Tibial nerve (tissue), 4 donors: ENCODE measurements at regions not wholly inside any gene's neighbourhood (a gene's known extent, or its start where the extent isn't known, plus 50 kb on each side); places are given as distances from the start of the nearest gene placed in this dataset.

ENCODE experiments used
- DNase-seq, 2 donors: peaks; one replicate each; pipeline ENCODE4 v3.0.0-alpha.2; 2019; ENCODE audit warnings: low spot score in 2 of 2
- H3K27ac ChIP-seq, 4 donors: fragments of 200-600 bp; sonication (generic) in 3 of 4; one replicate each; pipeline ENCODE4 v1.5.1; 2017 to 2019; ENCODE audit warnings: mild to moderate bottlenecking in 1 of 4
- H3K27me3 ChIP-seq, 2 donors: fragments of 200-600 bp; sonication (generic) in 1 of 2; one replicate each; pipeline versions ENCODE4 v1.5.1 to v1.6.0; 2017 to 2019
- H3K36me3 ChIP-seq, 3 donors: fragments of 200-600 bp; sonication (generic); one replicate each; pipeline ENCODE4 v1.5.1; 2018 to 2019
- H3K4me1 ChIP-seq, 4 donors: fragments of 200-600 bp; sonication (generic) in 3 of 4; one replicate each; pipeline ENCODE4 v1.5.1; 2017 to 2019
- H3K4me3 ChIP-seq, 4 donors: fragments of 200-600 bp; sonication (generic) in 3 of 4; one replicate each; pipeline ENCODE4 v1.5.1; 2017 to 2019; ENCODE audit warnings: mild to moderate bottlenecking in 1 of 4, moderate library complexity in 1 of 4
- H3K9me3 ChIP-seq, 4 donors: fragments of 200-600 bp; sonication (generic) in 3 of 4; one replicate each; pipeline ENCODE4 v1.5.1; 2017 to 2019
- CTCF ChIP-seq, 5 experiments: fragments of 200-600 bp in 3 of 5; fragments of 450-650 bp in 2 of 5; sonication (generic) in 3 of 5; IDR thresholded peaks; one replicate each; pipeline ENCODE4 v1.5.1; 2016 to 2019; ENCODE audit warnings: antibody characterized with exemption in 5 of 5, mild to moderate bottlenecking in 3 of 5, moderate library complexity in 2 of 5
- EP300 ChIP-seq, 2 donors: sonication (generic); formaldehyde crosslinking; IDR thresholded peaks; one replicate each; pipeline ENCODE4 v1.6.1; 2017; ENCODE audit warnings: antibody characterized with exemption in 2 of 2, mild to moderate bottlenecking in 1 of 2
- POLR2A ChIP-seq, 2 donors: fragments of 450-650 bp; IDR thresholded peaks; one replicate each; pipeline ENCODE4 v1.6.1; 2017; ENCODE audit warnings: antibody characterized with exemption in 2 of 2, mild to moderate bottlenecking in 2 of 2, moderate library complexity in 2 of 2
- WGBS, 2 donors: methylation state at CpG; one replicate each; pipeline ENCODE4 v1.1.5; 2018; 5-methylcytosine and 5-hydroxymethylcytosine counted together

- 85 to 92% methylated on average over 1 of the region's 1 CpG for WGBS, 2 donors
Observed at GRCh38 chr1:220385158-220385557, 112.9 kb upstream of the RAB3GAP2 start.

GRCh38 chr1:220382994-220383393 lies 110.7 kb upstream of the RAB3GAP2 start:
- no peak overlapping the region for H3K4me3 ChIP-seq
- H3K36me3 ChIP-seq, result no peaks in the 10 kb centered on the region
- no peak for DNase-seq
- 66 to 79% methylated on average over 4 of the region's 4 CpGs for WGBS, 2 donors
- H3K4me1 ChIP-seq, result no peaks in the 10 kb centered on the region
- H3K9me3 ChIP-seq, result peaks cover 0 to 20% (median 3%) of the 10 kb centered on the region in 4 donors
- TF ChIP-seq POLR2A (IDR thresholded peaks at IDR 0.05) (no peak), CTCF (IDR thresholded peaks at IDR 0.05) (no peak), EP300 (IDR thresholded peaks at IDR 0.05) (no peak)
- H3K27ac ChIP-seq, result no peak overlapping the region
- H3K27me3 ChIP-seq, result no peaks in the 10 kb centered on the region

More at GRCh38 chr1:220385158-220385557, 112.9 kb upstream of the RAB3GAP2 start:
- Histone ChIP-seq H3K4me3 (no peak overlapping the region), H3K27me3 (no peaks in the 10 kb centered on the region), H3K27ac (no peak overlapping the region), H3K4me1 (no peaks in the 10 kb centered on the region), H3K36me3 (no peaks in the 10 kb centered on the region), H3K9me3 (peaks cover 0 to 14% (median 3%) of the 10 kb centered on the region in 4 donors)
- TF ChIP-seq POLR2A (IDR thresholded peaks at IDR 0.05), result no peak
- no peak for TF ChIP-seq EP300 (IDR thresholded peaks at IDR 0.05)
- no peak for TF ChIP-seq CTCF (IDR thresholded peaks at IDR 0.05)
- no peak for DNase-seq

- DNase-seq, result no peak
- Histone ChIP-seq H3K4me1 (no peaks in the 10 kb centered on the region), H3K4me3 (no peak overlapping the region), H3K36me3 (no peaks in the 10 kb centered on the region), H3K27ac (no peak overlapping the region), H3K27me3 (no peaks in the 10 kb centered on the region), H3K9me3 (peaks cover 0 to 17% (median 2%) of the 10 kb centered on the region in 4 donors)
- TF ChIP-seq CTCF (IDR thresholded peaks at IDR 0.05), result no peak
- no peak for TF ChIP-seq POLR2A (IDR thresholded peaks at IDR 0.05)
- no peak for TF ChIP-seq EP300 (IDR thresholded peaks at IDR 0.05)
- 62 to 65% methylated on average over 3 of the region's 3 CpGs for WGBS, 2 donors
Observed at GRCh38 chr1:220380885-220381284, 108.6 kb upstream of the RAB3GAP2 start.

- WGBS, 2 donors, result 75 to 77% methylated on average over 11 of the region's 11 CpGs
- Histone ChIP-seq H3K4me1 (no peaks in the 10 kb centered on the region), H3K4me3 (no peak overlapping the region), H3K27ac (no peak overlapping the region), H3K27me3 (no peaks in the 10 kb centered on the region), H3K36me3 (no peaks in the 10 kb centered on the region), H3K9me3 (peaks cover 0 to 8% (median 0%) of the 10 kb centered on the region in 4 donors)
- DNase-seq, result no peak
- no peak for TF ChIP-seq EP300 (IDR thresholded peaks at IDR 0.05)
Observed at GRCh38 chr1:220378571-220379302, 106.5 kb upstream of the RAB3GAP2 start.

GRCh38 chr1:220375715-220376114 lies 103.5 kb upstream of the RAB3GAP2 start:
- no peak for DNase-seq
- peaks cover 0 to 2% (median 0%) of the 10 kb centered on the region in 4 donors for H3K4me1 ChIP-seq
- WGBS, 2 donors, result 75 to 80% methylated on average over 3 of the region's 3 CpGs
- no peak for TF ChIP-seq EP300 (IDR thresholded peaks at IDR 0.05)
- TF ChIP-seq CTCF (IDR thresholded peaks at IDR 0.05), result no peak
- TF ChIP-seq POLR2A (IDR thresholded peaks at IDR 0.05), result no peak
- H3K9me3 ChIP-seq, result peaks cover 0 to 8% (median 0%) of the 10 kb centered on the region in 4 donors
- H3K27me3 ChIP-seq, result no peaks in the 10 kb centered on the region
- H3K27ac ChIP-seq, result no peak overlapping the region
- H3K4me3 ChIP-seq, result no peak overlapping the region
- H3K36me3 ChIP-seq, result no peaks in the 10 kb centered on the region
